A549 (cell line): ENCODE measurements at regions not wholly inside any gene's neighbourhood (a gene's known extent, or its start where the extent isn't known, plus 50 kb on each side); places are given as distances from the start of the nearest gene placed in this dataset.

Source experiments
- ATAC-seq, 2 experiments: fragments of 200-7000 bp in 1 of 2; fragments of >200 bp in 1 of 2; cut with Nextera tagmentation in 1 of 2; cut with Tn5 transposase in 1 of 2; 3 replicates each; pipeline versions ENCODE4 v1.8.0 to v1.9.1; 2018 to 2020; ENCODE audit warnings: mild to moderate bottlenecking in 1 of 2, moderate library complexity in 1 of 2
- CTCF ChIA-PET: fragments of 300-600 bp; sonication (Branson Sonifier 250); formaldehyde crosslinking; extraction: SDS; loops from one replicate; lab custom pipeline; 2021; ENCODE audit warnings: antibody characterized with exemption, inconsistent platforms; lab: Yijun Ruan, JAX
- POLR2A ChIA-PET: fragments of 350-600 bp; formaldehyde crosslinking; extraction: SDS; loops from one replicate; lab custom pipeline; 2021; ENCODE audit warnings: antibody characterized with exemption, inconsistent platforms; lab: Yijun Ruan, JAX
- DNase-seq, 2 experiments: peaks; one replicate each; pipeline versions ENCODE4 v3.0.0 to v3.0.0-alpha.2; 2011 to 2016; ENCODE audit warnings: low read depth in 1 of 2, low spot score in 1 of 2
- FAIRE-seq: peaks from 2 replicates; lab custom pipeline; 2011; peaks lifted over from hg19 to GRCh38; lab: Jason Lieb, UNC
- H3K27ac ChIP-seq, 2 experiments: fragments of >200 bp; sonication (Bioruptor Twin); formaldehyde crosslinking; 3 replicates each; pipeline ENCODE4 v1.5.1; 2016 to 2017
- H3K4me1 ChIP-seq: fragments of >200 bp; sonication (Bioruptor Twin); formaldehyde crosslinking; 3 replicates; pipeline ENCODE4 v1.6.1; 2016
- H3K4me2 ChIP-seq: fragments of >200 bp; sonication (Bioruptor Twin); formaldehyde crosslinking; 3 replicates; pipeline ENCODE4 v1.6.1; 2016
- H3K4me3 ChIP-seq: fragments of >200 bp; sonication (Bioruptor Twin); formaldehyde crosslinking; 3 replicates; pipeline ENCODE4 v1.5.1; 2016
- H3K9me3 ChIP-seq: fragments of >200 bp; sonication (Bioruptor Twin); formaldehyde crosslinking; 3 replicates; pipeline ENCODE4 v1.6.1; 2016
- ATOH8 ChIP-seq: fragments of 250-450 bp; sonication (Bioruptor Pico); IDR thresholded peaks from 2 replicates; pipeline ENCODE4 v1.5.0; 2020; ENCODE audit warnings: low read depth, mild to moderate bottlenecking, moderate library complexity
- BHLHE40 ChIP-seq: IDR thresholded peaks from 2 replicates; pipeline ENCODE4 v1.6.1; 2012; ENCODE audit warnings: low read depth, low read length, inconsistent platforms
- CBX8 ChIP-seq: fragments of 200-600 bp; sonication (generic); IDR thresholded peaks from 2 replicates; pipeline ENCODE4 v1.6.1; 2016
- CEBPB ChIP-seq, 2 experiments: fragments of >200 bp in 1 of 2; sonication (Bioruptor Twin) in 1 of 2; formaldehyde crosslinking in 1 of 2; IDR thresholded peaks; 2 replicates each; pipeline ENCODE4 v1.6.1; 2012 to 2016
- EHF ChIP-seq: fragments of 250-450 bp; sonication (Bioruptor Pico); IDR thresholded peaks from 2 replicates; pipeline ENCODE4 v1.5.0; 2020; ENCODE audit warnings: mild to moderate bottlenecking
- ELK1 ChIP-seq: fragments of 150-350 bp; IDR thresholded peaks from 2 replicates; pipeline ENCODE4 v1.6.1; 2014; ENCODE audit warnings: low read depth, mild to moderate bottlenecking, low read length
- EP300 ChIP-seq, 2 experiments: fragments of >200 bp; sonication (Bioruptor Twin); formaldehyde crosslinking; IDR thresholded peaks; 2 replicates in 1 of 2; 3 replicates in 1 of 2; pipeline ENCODE4 v1.6.1; 2016 to 2017
- ESRRA ChIP-seq: fragments of 150-350 bp; IDR thresholded peaks from 2 replicates; pipeline ENCODE4 v1.6.1; 2014; ENCODE audit warnings: mild to moderate bottlenecking, low read length, borderline replicate concordance
- FOSB ChIP-seq: fragments of 250-450 bp; sonication (Bioruptor Pico); IDR thresholded peaks from 2 replicates; pipeline ENCODE4 v1.5.0; 2020; ENCODE audit warnings: mild to moderate bottlenecking, moderate library complexity
- FOSL2 ChIP-seq, 2 experiments: fragments of 450-650 bp in 1 of 2; fragments of >200 bp in 1 of 2; sonication (Bioruptor Twin) in 1 of 2; formaldehyde crosslinking; IDR thresholded peaks; 2 replicates each; pipeline versions ENCODE4 v1.5.0 to v1.6.1; 2016 to 2020; ENCODE audit warnings: mild to moderate bottlenecking in 1 of 2, moderate library complexity in 1 of 2
- FOXS1 ChIP-seq: fragments of 250-450 bp; sonication (Bioruptor Pico); IDR thresholded peaks from 2 replicates; pipeline ENCODE4 v1.5.0; 2020; ENCODE audit warnings: mild to moderate bottlenecking, moderate library complexity
- GATA3 ChIP-seq: IDR thresholded peaks from 2 replicates; pipeline ENCODE4 v1.6.1; 2012; ENCODE audit warnings: borderline replicate concordance
- HOXA7 ChIP-seq: fragments of 250-450 bp; sonication (Bioruptor Pico); IDR thresholded peaks from 2 replicates; pipeline ENCODE4 v1.5.0; 2020; ENCODE audit warnings: mild to moderate bottlenecking, moderate library complexity
- HOXB13 ChIP-seq: fragments of 250-450 bp; sonication (Bioruptor Pico); IDR thresholded peaks from 2 replicates; pipeline ENCODE4 v1.5.0; 2020; ENCODE audit warnings: low read depth, mild to moderate bottlenecking, moderate library complexity
- JUNB ChIP-seq: fragments of >200 bp; sonication (Bioruptor Twin); formaldehyde crosslinking; IDR thresholded peaks from 2 replicates; pipeline ENCODE4 v1.6.1; 2016
- MAFK ChIP-seq: fragments of 450-650 bp; IDR thresholded peaks from 2 replicates; pipeline ENCODE4 v1.6.1; 2014; ENCODE audit not compliant: partially characterized antibody
- NPAS2 ChIP-seq: fragments of 250-450 bp; sonication (Bioruptor Pico); IDR thresholded peaks from 2 replicates; pipeline ENCODE4 v1.8.0; 2022; ENCODE audit warnings: mild to moderate bottlenecking, moderate library complexity, borderline replicate concordance
- POLR2A ChIP-seq: IDR thresholded peaks from 2 replicates; pipeline ENCODE4 v1.6.1; 2012; ENCODE audit warnings: mild to moderate bottlenecking, low read length
- RCOR1 ChIP-seq: fragments of 150-350 bp; IDR thresholded peaks from 2 replicates; pipeline ENCODE4 v1.6.1; 2014; ENCODE audit warnings: antibody characterized with exemption, low read length, low read depth
- REST ChIP-seq: fragments of 200-600 bp; sonication (generic); IDR thresholded peaks from 2 replicates; pipeline ENCODE4 v1.6.1; 2016; ENCODE audit warnings: antibody characterized with exemption, mild to moderate bottlenecking, moderate library complexity
- ZFP36 ChIP-seq: fragments of 450-650 bp; IDR thresholded peaks from 2 replicates; pipeline ENCODE4 v1.6.1; 2014; ENCODE audit warnings: borderline replicate concordance; ENCODE audit not compliant: partially characterized antibody
- WGBS: methylation state at CpG from one replicate; pipeline ENCODE4 v1.1.6; 2017; ENCODE audit errors: missing lambda C conversion rate; 5-methylcytosine and 5-hydroxymethylcytosine counted together
- TF ChIP-seq, protein P1 (sequence below): fragments of >200 bp; sonication (Bioruptor Twin); formaldehyde crosslinking; IDR thresholded peaks from 2 replicates; pipeline ENCODE4 v1.6.1; 2016
- TF ChIP-seq, protein P2 (sequence below): IDR thresholded peaks from 2 replicates; pipeline ENCODE4 v1.6.1; 2012
- TF ChIP-seq, protein P3 (sequence below): IDR thresholded peaks from 2 replicates; pipeline ENCODE4 v1.6.1; 2012; ENCODE audit warnings: low read depth, borderline replicate concordance
- TF ChIP-seq, protein P4 (sequence below): fragments of >200 bp; sonication (Bioruptor Twin); formaldehyde crosslinking; IDR thresholded peaks from 3 replicates; pipeline ENCODE4 v1.6.1; 2016

- no peak for TF ChIP-seq HOXA7 (CRISPR knock-in tag)
- TF ChIP-seq, protein P1, sequence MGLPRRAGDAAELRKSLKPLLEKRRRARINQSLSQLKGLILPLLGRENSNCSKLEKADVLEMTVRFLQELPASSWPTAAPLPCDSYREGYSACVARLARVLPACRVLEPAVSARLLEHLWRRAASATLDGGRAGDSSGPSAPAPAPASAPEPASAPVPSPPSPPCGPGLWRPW: no peak
- TF ChIP-seq, all 56 proteins: peak for 0
Measured at GRCh38 chr22:49411236-49411635, 416.4 kb downstream of the BRD1 start (continued).

DNA sequence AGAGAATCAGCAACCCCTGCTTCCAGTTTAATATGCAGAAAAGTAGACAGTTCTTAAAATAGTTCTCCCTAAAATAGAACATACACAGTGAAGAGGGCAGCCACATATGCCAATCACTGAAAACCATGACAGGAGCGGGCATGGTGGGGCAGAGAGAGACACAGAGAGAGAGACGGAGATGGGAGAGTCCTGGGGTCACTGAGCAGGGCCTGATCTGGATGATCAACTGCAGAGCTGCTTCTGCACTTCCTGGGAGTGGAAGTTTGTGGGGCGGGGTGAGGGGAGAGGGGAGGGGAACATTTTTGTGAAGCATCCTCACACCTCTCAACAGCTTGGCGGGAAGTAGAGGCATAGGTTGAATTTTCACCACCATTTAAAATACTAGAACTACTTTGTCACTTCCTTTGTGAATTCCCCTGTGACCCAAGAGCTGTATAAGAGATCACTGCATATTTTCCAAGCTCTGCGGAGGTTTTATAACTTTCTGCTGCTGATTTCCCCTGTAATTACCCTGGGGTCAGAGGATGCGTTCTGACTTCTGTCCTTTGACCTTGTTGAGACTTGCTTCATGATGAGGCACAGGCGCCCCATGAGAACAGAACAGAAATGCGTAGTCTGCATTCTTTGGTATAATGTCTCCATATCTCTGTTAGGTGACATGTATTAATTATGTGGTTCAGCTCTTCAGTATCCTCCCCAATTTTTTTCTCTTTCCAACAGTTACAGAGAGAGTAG, 419.4 kb downstream of the BRD1 start:
- Histone ChIP-seq H3K27ac (no peak overlapping the region), H3K4me2 (no peak overlapping the region), H3K4me3 (no peak overlapping the region), H3K4me1 (no peaks in the 10 kb centered on the region), H3K9me3 (no peaks in the 10 kb centered on the region)
- CTCF ChIA-PET: interaction anchor here (0.7 kb wide), 1 partner anchor 783 kb away, joined by 3 read pairs; no protein-coding TSS in a partner anchor
- ATAC-seq (no peak), FAIRE-seq (no peak), DNase-seq (no peak)
- WGBS: 23% methylated on average over 8 of the region's 8 CpGs
- POLR2A ChIA-PET: no interaction called here
- TF ChIP-seq MAFK (no peak), FOSL2 (IDR thresholded peaks at IDR 0.05) (no peak), FOSL2 (CRISPR knock-in tag; IDR thresholded peaks at IDR 0.05) (no peak), ZFP36 (no peak), POLR2A (no peak), REST (no peak), BHLHE40 (no peak), EP300 (IDR thresholded peaks at IDR 0.05) (no peak), JUNB (no peak), ELK1 (no peak), ATOH8 (no peak), FOSB (CRISPR knock-in tag) (no peak), HOXB13 (no peak), ESRRA (no peak)
- TF ChIP-seq, protein P2, sequence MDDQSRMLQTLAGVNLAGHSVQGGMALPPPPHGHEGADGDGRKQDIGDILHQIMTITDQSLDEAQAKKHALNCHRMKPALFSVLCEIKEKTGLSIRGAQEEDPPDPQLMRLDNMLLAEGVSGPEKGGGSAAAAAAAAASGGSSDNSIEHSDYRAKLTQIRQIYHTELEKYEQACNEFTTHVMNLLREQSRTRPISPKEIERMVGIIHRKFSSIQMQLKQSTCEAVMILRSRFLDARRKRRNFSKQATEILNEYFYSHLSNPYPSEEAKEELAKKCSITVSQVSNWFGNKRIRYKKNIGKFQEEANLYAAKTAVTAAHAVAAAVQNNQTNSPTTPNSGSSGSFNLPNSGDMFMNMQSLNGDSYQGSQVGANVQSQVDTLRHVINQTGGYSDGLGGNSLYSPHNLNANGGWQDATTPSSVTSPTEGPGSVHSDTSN: no peak

DNA sequence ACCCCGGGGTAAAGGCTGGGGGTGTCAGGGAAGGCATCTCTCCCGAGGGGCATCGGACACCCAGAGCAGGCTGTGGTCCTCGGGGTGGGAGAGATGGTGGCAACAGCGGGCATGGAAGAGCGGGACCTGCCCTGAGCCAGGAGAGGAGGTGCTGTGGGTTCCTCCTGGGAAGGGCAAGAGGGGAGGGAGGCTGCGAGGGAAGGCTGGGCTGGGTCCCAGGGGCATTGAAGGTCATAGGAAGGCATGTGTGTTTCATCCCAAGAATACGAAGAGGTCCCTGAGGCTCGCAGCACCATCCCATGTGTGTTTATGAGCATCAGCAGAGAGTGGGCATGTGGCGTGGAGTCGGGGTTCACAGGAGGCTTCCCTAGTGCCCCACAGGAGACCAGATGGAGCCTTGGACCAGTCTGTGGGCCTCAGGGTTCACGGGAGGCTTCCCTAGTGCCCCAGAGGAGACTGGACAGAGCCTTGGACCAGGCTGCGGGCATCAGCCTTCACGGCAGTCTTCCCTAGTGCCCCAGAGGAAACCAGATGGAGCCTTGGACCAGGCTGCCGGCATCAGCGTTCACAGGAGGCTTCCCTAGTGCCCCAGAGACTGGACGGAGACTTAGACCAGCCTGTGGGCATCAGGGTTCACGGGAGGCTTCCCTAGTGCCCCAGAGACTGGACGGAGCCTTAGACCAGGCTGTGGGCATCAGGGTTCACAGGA, 420.6 kb downstream of the BRD1 start:
- no peaks in the 10 kb centered on the region for H3K9me3 ChIP-seq
- CTCF ChIA-PET: no interaction called here
- TF ChIP-seq CEBPB (IDR thresholded peaks at IDR 0.05) (no peak), NPAS2 (CRISPR knock-in tag) (no peak), RCOR1 (no peak), ESRRA (no peak), FOXS1 (no peak), BHLHE40 (no peak), CBX8 (no peak), ATOH8 (no peak), GATA3 (no peak), EHF (CRISPR knock-in tag) (no peak), FOSB (CRISPR knock-in tag) (no peak)
- TF ChIP-seq, protein P3, sequence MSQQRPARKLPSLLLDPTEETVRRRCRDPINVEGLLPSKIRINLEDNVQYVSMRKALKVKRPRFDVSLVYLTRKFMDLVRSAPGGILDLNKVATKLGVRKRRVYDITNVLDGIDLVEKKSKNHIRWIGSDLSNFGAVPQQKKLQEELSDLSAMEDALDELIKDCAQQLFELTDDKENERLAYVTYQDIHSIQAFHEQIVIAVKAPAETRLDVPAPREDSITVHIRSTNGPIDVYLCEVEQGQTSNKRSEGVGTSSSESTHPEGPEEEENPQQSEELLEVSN: no peak
- TF ChIP-seq, protein P4, sequence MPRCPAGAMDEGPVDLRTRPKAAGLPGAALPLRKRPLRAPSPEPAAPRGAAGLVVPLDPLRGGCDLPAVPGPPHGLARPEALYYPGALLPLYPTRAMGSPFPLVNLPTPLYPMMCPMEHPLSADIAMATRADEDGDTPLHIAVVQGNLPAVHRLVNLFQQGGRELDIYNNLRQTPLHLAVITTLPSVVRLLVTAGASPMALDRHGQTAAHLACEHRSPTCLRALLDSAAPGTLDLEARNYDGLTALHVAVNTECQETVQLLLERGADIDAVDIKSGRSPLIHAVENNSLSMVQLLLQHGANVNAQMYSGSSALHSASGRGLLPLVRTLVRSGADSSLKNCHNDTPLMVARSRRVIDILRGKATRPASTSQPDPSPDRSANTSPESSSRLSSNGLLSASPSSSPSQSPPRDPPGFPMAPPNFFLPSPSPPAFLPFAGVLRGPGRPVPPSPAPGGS: no peak

More for the DNA sequence above, 420.6 kb downstream of the BRD1 start:
- Histone ChIP-seq H3K4me1 (no peaks in the 10 kb centered on the region), H3K4me3 (no peak overlapping the region), H3K27ac (no peak overlapping the region), H3K4me2 (no peak overlapping the region)
- no peak for FAIRE-seq
- no peak for ATAC-seq
- POLR2A ChIA-PET: no interaction called here
- no peak for DNase-seq
- WGBS: 0% methylated on average over 4 of the region's 19 CpGs
